K562 (cell line): ENCODE measurements at regions not wholly inside any gene's neighbourhood (a gene's known extent, or its start where the extent isn't known, plus 50 kb on each side); places are given as distances from the start of the nearest gene placed in this dataset.

ENCODE experiments used
- ATAC-seq: fragments of 200-7000 bp; cut with Tn5 transposase; 3 replicates; pipeline ENCODE4 v1.9.1; 2020; ENCODE audit warnings: moderate library complexity
- BruUV-seq: library from RNA; stranded (reverse); fragments of 400-500 nt; replicated peaks from 2 replicates; lab custom pipeline; 2021; lab: Mats Ljungman, UMichigan
- CTCF ChIA-PET: fragments of 300-600 bp; formaldehyde crosslinking; extraction: SDS; loops from one replicate; lab custom pipeline; 2021; ENCODE audit warnings: low intra/inter-chr PET ratio; lab: Yijun Ruan, JAX
- POLR2A ChIA-PET: fragments of 300-600, 350-650 bp; sonication (Branson Sonifier 250); formaldehyde crosslinking; extraction: SDS; loops from one replicate; lab custom pipeline; 2021; ENCODE audit warnings: antibody characterized with exemption, inconsistent platforms; lab: Yijun Ruan, JAX
- DNase-seq, 4 experiments: peaks; one replicate each; pipeline versions ENCODE4 v3.0.0 to v3.0.0-alpha.2; 2011 to 2018; ENCODE audit warnings: low spot score in 3 of 4, mixed read lengths in 3 of 4; ENCODE audit errors: extremely low read depth in 1 of 4
- FAIRE-seq: peaks from 2 replicates; lab custom pipeline; 2011; peaks lifted over from hg19 to GRCh38; lab: Jason Lieb, UNC
- H2AFZ ChIP-seq: 2 replicates; pipeline ENCODE4 v1.6.0; 2011; ENCODE audit warnings: low read depth, low read length, control low read depth, inconsistent platforms
- H3K27ac ChIP-seq: fragments of 200-600 bp; 3 replicates; pipeline ENCODE4 v1.8.0; 2011; ENCODE audit warnings: low read depth, mild to moderate bottlenecking, control low read depth, inconsistent platforms, low read length, moderate library complexity, mixed read lengths; ENCODE audit errors: extremely low read depth
- H3K27me3 ChIP-seq, 2 experiments: fragments of 300-600 bp in 1 of 2; 2 replicates in 1 of 2; 3 replicates in 1 of 2; pipeline versions ENCODE4 v1.6.0 to v1.8.0; 2011; ENCODE audit warnings: inconsistent platforms in 2 of 2, low read length in 2 of 2, mild to moderate bottlenecking in 1 of 2, mixed read lengths in 1 of 2, moderate library complexity in 1 of 2; ENCODE audit not compliant: control insufficient read depth in 2 of 2, insufficient read depth in 2 of 2
- H3K36me3 ChIP-seq: fragments of 300-600 bp; 3 replicates; pipeline ENCODE4 v1.8.0; 2011; ENCODE audit warnings: mild to moderate bottlenecking, low read length, inconsistent platforms; ENCODE audit not compliant: control insufficient read depth, insufficient read depth
- H3K4me1 ChIP-seq, 2 experiments: fragments of 200-600 bp in 1 of 2; replicated peaks in 1 of 2; 2 replicates in 1 of 2; 3 replicates in 1 of 2; pipeline versions ENCODE4 v1.5.1 to v1.8.0; 2011; ENCODE audit warnings: inconsistent platforms in 2 of 2, low read length in 2 of 2, mild to moderate bottlenecking in 1 of 2, mixed read lengths in 1 of 2, moderate library complexity in 1 of 2; ENCODE audit not compliant: control insufficient read depth in 2 of 2, insufficient read depth in 2 of 2
- H3K4me2 ChIP-seq: 2 replicates; pipeline ENCODE4 v1.6.1; 2011; ENCODE audit warnings: low read length, control low read depth, inconsistent platforms, mixed read lengths; ENCODE audit not compliant: insufficient read depth
- H3K4me3 ChIP-seq: fragments of 200-600 bp; sonication (generic), shearing (Covaris generic); 2 replicates; pipeline ENCODE4 v1.5.1; 2016; ENCODE audit warnings: control low read depth, inconsistent platforms
- H3K79me2 ChIP-seq: fragments of 200-600 bp; 3 replicates; pipeline ENCODE4 v1.8.0; 2011; ENCODE audit warnings: low read length, inconsistent platforms; ENCODE audit not compliant: control insufficient read depth, insufficient read depth
- H3K9ac ChIP-seq, 2 experiments: 2 replicates each; pipeline versions ENCODE4 v1.6.0 to v1.6.1; 2011; ENCODE audit warnings: low read depth in 2 of 2, low read length in 2 of 2, control low read depth in 1 of 2, inconsistent platforms in 1 of 2, mild to moderate bottlenecking in 1 of 2, mixed read lengths in 1 of 2; ENCODE audit not compliant: insufficient read depth in 1 of 2
- H3K9me1 ChIP-seq: one replicate; pipeline ENCODE4 v1.6.0; 2011; ENCODE audit warnings: inconsistent platforms, mild to moderate bottlenecking, low read length, moderate library complexity; ENCODE audit not compliant: control insufficient read depth, insufficient read depth
- H3K9me3 ChIP-seq: replicated peaks from 2 replicates; pipeline ENCODE4 v1.5.1; 2011; ENCODE audit warnings: low read depth, low read length, inconsistent platforms; ENCODE audit not compliant: control insufficient read depth, insufficient read depth
- H4K20me1 ChIP-seq: replicated peaks from 2 replicates; pipeline ENCODE4 v1.6.1; 2011; ENCODE audit warnings: low read length, inconsistent platforms, mixed read lengths; ENCODE audit not compliant: control insufficient read depth, insufficient read depth
- ARNT ChIP-seq, 2 experiments: fragments of 450-650 bp; IDR thresholded peaks; 2 replicates each; pipeline ENCODE4 v1.6.1; 2016; ENCODE audit warnings: mild to moderate bottlenecking in 1 of 2
- BCOR ChIP-seq: fragments of 450-650 bp; IDR thresholded peaks from 2 replicates; pipeline ENCODE4 v1.6.1; 2016
- C11orf30 ChIP-seq: fragments of 450-650 bp; IDR thresholded peaks from 2 replicates; pipeline ENCODE4 v1.6.1; 2016; ENCODE audit warnings: low read depth, mild to moderate bottlenecking
- EP300 ChIP-seq: IDR thresholded peaks from 2 replicates; pipeline ENCODE4 v1.6.1; 2012; ENCODE audit warnings: low read length, improper control_type of control experiment
- GABPB1 ChIP-seq: sonication (generic); formaldehyde crosslinking; IDR thresholded peaks from 2 replicates; pipeline ENCODE4 v1.8.0; 2022; ENCODE audit warnings: mild to moderate bottlenecking, missing genetic modification reagents
- HDAC1 ChIP-seq, 2 experiments: fragments of 450-650 bp; IDR thresholded peaks; 2 replicates each; pipeline ENCODE4 v1.6.1; 2016 to 2017; ENCODE audit warnings: inconsistent platforms in 1 of 2, mild to moderate bottlenecking in 1 of 2, moderate library complexity in 1 of 2
- HDAC2 ChIP-seq: fragments of 450-650 bp; IDR thresholded peaks from 2 replicates; pipeline ENCODE4 v1.6.1; 2016; ENCODE audit warnings: mild to moderate bottlenecking
- HDGF ChIP-seq: fragments of 450-650 bp; IDR thresholded peaks from 2 replicates; pipeline ENCODE4 v1.6.1; 2016
- MTA1 ChIP-seq: fragments of 450-650 bp; IDR thresholded peaks from 2 replicates; pipeline ENCODE4 v1.6.1; 2017; ENCODE audit warnings: borderline replicate concordance
- NFIC ChIP-seq: fragments of 450-650 bp; IDR thresholded peaks from 2 replicates; pipeline ENCODE4 v1.6.1; 2017; ENCODE audit warnings: mild to moderate bottlenecking, inconsistent platforms
- PPARD ChIP-seq: fragments of 250-450 bp; sonication (Bioruptor Pico); IDR thresholded peaks from 2 replicates; pipeline ENCODE4 v1.8.0; 2022; ENCODE audit warnings: inconsistent platforms, mild to moderate bottlenecking, moderate library complexity
- PTBP1 ChIP-seq: fragments of 200-400 bp; formaldehyde crosslinking; IDR thresholded peaks from 2 replicates; pipeline ENCODE4 v1.6.1; 2017; ENCODE audit warnings: low read depth, low read length
- PTTG1 ChIP-seq: fragments of 450-650 bp; IDR thresholded peaks from 2 replicates; pipeline ENCODE4 v1.6.1; 2016; ENCODE audit warnings: low read depth, mild to moderate bottlenecking, missing genetic modification characterization, missing compliant biosample characterization
- RBM25 ChIP-seq: fragments of 200-400 bp; formaldehyde crosslinking; IDR thresholded peaks from 2 replicates; pipeline ENCODE4 v1.6.1; 2018; ENCODE audit warnings: low read length, low read depth, moderate library complexity; ENCODE audit not compliant: severe bottlenecking
- SMARCA5 ChIP-seq: fragments of 450-650 bp; IDR thresholded peaks from 2 replicates; pipeline ENCODE4 v1.6.1; 2016
- TEAD1 ChIP-seq, 2 experiments: fragments of 450-650 bp in 1 of 2; sonication (generic) in 1 of 2; formaldehyde crosslinking; IDR thresholded peaks; 2 replicates each; pipeline versions ENCODE4 v1.4.0 to v1.8.0; 2020 to 2022; ENCODE audit warnings: mild to moderate bottlenecking in 2 of 2, missing genetic modification reagents in 1 of 2
- ZFP36 ChIP-seq: fragments of 150-350 bp; IDR thresholded peaks from 2 replicates; pipeline ENCODE4 v1.6.1; 2018; ENCODE audit warnings: low read length, low read depth; ENCODE audit not compliant: partially characterized antibody
- ZNF583 ChIP-seq: fragments of 250-450 bp; sonication (Bioruptor Pico); IDR thresholded peaks from 2 replicates; pipeline ENCODE4 v1.4.0; 2020
- WGBS: fragments of 100-300 bp; shearing (Covaris generic); methylation state at CpG from one replicate; pipeline ENCODE4 v1.1.6; 2016; ENCODE audit warnings: low coverage, mixed read lengths; ENCODE audit not compliant: insufficient coverage; ENCODE audit errors: missing lambda C conversion rate; 5-methylcytosine and 5-hydroxymethylcytosine counted together
- in situ Hi-C: fragments of 300-500 bp; cut with MboI; formaldehyde crosslinking; loops from 4 replicates; pipeline ENCODE4 v1.15.0; 2018; ENCODE audit warnings: inconsistent platforms, mixed read lengths
- intact Hi-C: fragments of 100-400 bp; cut with micrococcal nuclease; formaldehyde crosslinking; loops from 2 replicates; pipeline ENCODE4 v1.14.2; 2022
- TF ChIP-seq, protein P1 (sequence below): sonication (generic); formaldehyde crosslinking; IDR thresholded peaks from 2 replicates; pipeline ENCODE4 v1.8.0; 2023; ENCODE audit warnings: mild to moderate bottlenecking, missing genetic modification reagents
- TF ChIP-seq, protein P2 (sequence below): sonication (generic); formaldehyde crosslinking; IDR thresholded peaks from 2 replicates; pipeline ENCODE4 v1.8.0; 2022; ENCODE audit warnings: missing genetic modification reagents, mild to moderate bottlenecking, moderate library complexity, borderline replicate concordance

GRCh38 chr16:85465328-85466303 lies 147.5 kb upstream of the GSE1 start:
- H3K4me1 ChIP-seq = peaks cover 32 to 65% of the 10 kb centered on the region in 2 experiments
- peak overlapping the region in 1 of 2 experiments; percentile 67; a peak in 2 of 4 replicates for H3K9ac ChIP-seq
- no peak overlapping the region for H3K4me3 ChIP-seq
- intact Hi-C loops = no loop called here
- no TSS peak for BruUV-seq
- CTCF ChIA-PET = no interaction called here
- peaks cover 12% of the 10 kb centered on the region for H4K20me1 ChIP-seq
- H3K4me2 ChIP-seq = no peak overlapping the region
- in situ Hi-C loops = no loop called here
- ATAC-seq (no peak), FAIRE-seq (peak; percentile 77), DNase-seq (no peak)
- H3K9me1 ChIP-seq = peaks cover 9% of the 10 kb centered on the region
- POLR2A ChIA-PET = interaction anchor here (0.6 to 1.5 kb wide), 5 partner anchors 7 to 215 kb away, joined by 3 to 6 read pairs (median 3); no protein-coding TSS in a partner anchor
- no peaks in the 10 kb centered on the region for H3K27me3 ChIP-seq
- H3K9me3 ChIP-seq = no peaks in the 10 kb centered on the region
- WGBS = 58% methylated on average over 12 of the region's 12 CpGs
- H2AFZ ChIP-seq = no peak overlapping the region
- peaks cover 53% of the 10 kb centered on the region for H3K79me2 ChIP-seq
- no peak overlapping the region for H3K27ac ChIP-seq
- H3K36me3 ChIP-seq = peaks cover 11% of the 10 kb centered on the region; the same call in 2 of the 3 replicates
- TF ChIP-seq EP300 = no peak
- TF ChIP-seq HDAC1 (IDR thresholded peaks at IDR 0.05) = peak in 1 of 2 experiments; percentile 36; a peak in 1 of 4 replicates
- peak; percentile 44; the same call in 1 of the 2 replicates for TF ChIP-seq MTA1
- TF ChIP-seq PTTG1 (tag) = no peak
- peak; percentile 99 for TF ChIP-seq ZFP36
- no peak for TF ChIP-seq ZNF583
- TF ChIP-seq NFIC = peak; percentile 94
- TF ChIP-seq TEAD1 (CRISPR knock-in tag; IDR thresholded peaks at IDR 0.05) = 0 out of 4 replicates have a peak, but pooled peaks of 1 of the 2 experiments have one; percentile 33
- TF ChIP-seq RBM25 = peak; percentile 91
- TF ChIP-seq, protein P1, sequence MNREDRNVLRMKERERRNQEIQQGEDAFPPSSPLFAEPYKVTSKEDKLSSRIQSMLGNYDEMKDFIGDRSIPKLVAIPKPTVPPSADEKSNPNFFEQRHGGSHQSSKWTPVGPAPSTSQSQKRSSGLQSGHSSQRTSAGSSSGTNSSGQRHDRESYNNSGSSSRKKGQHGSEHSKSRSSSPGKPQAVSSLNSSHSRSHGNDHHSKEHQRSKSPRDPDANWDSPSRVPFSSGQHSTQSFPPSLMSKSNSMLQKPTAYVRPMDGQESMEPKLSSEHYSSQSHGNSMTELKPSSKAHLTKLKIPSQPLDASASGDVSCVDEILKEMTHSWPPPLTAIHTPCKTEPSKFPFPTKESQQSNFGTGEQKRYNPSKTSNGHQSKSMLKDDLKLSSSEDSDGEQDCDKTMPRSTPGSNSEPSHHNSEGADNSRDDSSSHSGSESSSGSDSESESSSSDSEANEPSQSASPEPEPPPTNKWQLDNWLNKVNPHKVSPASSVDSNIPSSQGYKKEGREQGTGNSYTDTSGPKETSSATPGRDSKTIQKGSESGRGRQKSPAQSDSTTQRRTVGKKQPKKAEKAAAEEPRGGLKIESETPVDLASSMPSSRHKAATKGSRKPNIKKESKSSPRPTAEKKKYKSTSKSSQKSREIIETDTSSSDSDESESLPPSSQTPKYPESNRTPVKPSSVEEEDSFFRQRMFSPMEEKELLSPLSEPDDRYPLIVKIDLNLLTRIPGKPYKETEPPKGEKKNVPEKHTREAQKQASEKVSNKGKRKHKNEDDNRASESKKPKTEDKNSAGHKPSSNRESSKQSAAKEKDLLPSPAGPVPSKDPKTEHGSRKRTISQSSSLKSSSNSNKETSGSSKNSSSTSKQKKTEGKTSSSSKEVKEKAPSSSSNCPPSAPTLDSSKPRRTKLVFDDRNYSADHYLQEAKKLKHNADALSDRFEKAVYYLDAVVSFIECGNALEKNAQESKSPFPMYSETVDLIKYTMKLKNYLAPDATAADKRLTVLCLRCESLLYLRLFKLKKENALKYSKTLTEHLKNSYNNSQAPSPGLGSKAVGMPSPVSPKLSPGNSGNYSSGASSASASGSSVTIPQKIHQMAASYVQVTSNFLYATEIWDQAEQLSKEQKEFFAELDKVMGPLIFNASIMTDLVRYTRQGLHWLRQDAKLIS (CRISPR knock-in tag) = no peak
- no peak for TF ChIP-seq GABPB1 (CRISPR knock-in tag)
- TF ChIP-seq, protein P2, sequence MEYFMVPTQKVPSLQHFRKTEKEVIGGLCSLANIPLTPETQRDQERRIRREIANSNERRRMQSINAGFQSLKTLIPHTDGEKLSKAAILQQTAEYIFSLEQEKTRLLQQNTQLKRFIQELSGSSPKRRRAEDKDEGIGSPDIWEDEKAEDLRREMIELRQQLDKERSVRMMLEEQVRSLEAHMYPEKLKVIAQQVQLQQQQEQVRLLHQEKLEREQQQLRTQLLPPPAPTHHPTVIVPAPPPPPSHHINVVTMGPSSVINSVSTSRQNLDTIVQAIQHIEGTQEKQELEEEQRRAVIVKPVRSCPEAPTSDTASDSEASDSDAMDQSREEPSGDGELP (CRISPR knock-in tag) = no peak
- TF ChIP-seq C11orf30 = no peak
- peak; percentile 80 for TF ChIP-seq PTBP1
- no peak for TF ChIP-seq HDGF
- TF ChIP-seq SMARCA5 = peak; percentile 100
- TF ChIP-seq BCOR = peak; percentile 97
- no peak for TF ChIP-seq PPARD (CRISPR knock-in tag)
- peak; percentile 76; the same call in 1 of the 2 replicates for TF ChIP-seq HDAC2
- 0 out of 4 replicates have a peak, but pooled peaks of 1 of the 2 experiments have one; percentile 12 for TF ChIP-seq ARNT (IDR thresholded peaks at IDR 0.05)
